Heart left ventricle (tissue), 16 donors: ENCODE measurements at regions not wholly inside any gene's neighbourhood (a gene's known extent, or its start where the extent isn't known, plus 50 kb on each side); places are given as distances from the start of the nearest gene placed in this dataset.
A peak's percentile ranks its signal among the peaks of the same experiment; 100 is the strongest.

Source experiments
- ATAC-seq, 4 donors: fragments of 200-7000 bp; cut with Tn5 transposase; one replicate each; pipeline ENCODE4 v1.9.1; 2020 to 2022; ENCODE audit warnings: moderate library complexity in 4 of 4, mild to moderate bottlenecking in 3 of 4, moderate number of reproducible peaks in 1 of 4
- DNase-seq, 5 donors: peaks; one replicate each; pipeline ENCODE4 v3.0.0-alpha.2; 2020
- H3K27ac ChIP-seq, 12 donors: fragments of 200-600 bp; sonication (generic) in 4 of 12; one replicate each; pipeline versions ENCODE4 v1.5.0 to v1.8.0; 2016 to 2022; ENCODE audit warnings: mild to moderate bottlenecking in 2 of 12
- H3K27me3 ChIP-seq, 9 donors: fragments of 200-600 bp; sonication (generic) in 2 of 9; one replicate each; pipeline versions ENCODE4 v1.5.1 to v1.8.0; 2016 to 2022; ENCODE audit warnings: mild to moderate bottlenecking in 3 of 9
- H3K36me3 ChIP-seq, 9 donors: fragments of 200-600 bp; sonication (generic) in 2 of 9; one replicate each; pipeline versions ENCODE4 v1.5.0 to v1.8.0; 2018 to 2022; ENCODE audit warnings: mild to moderate bottlenecking in 2 of 9
- H3K4me1 ChIP-seq, 12 donors: fragments of 200-600 bp; sonication (generic) in 4 of 12; one replicate each; pipeline versions ENCODE4 v1.5.0 to v1.8.0; 2016 to 2022; ENCODE audit warnings: mild to moderate bottlenecking in 3 of 12
- H3K4me3 ChIP-seq, 12 donors: fragments of 200-600 bp; sonication (generic) in 4 of 12; one replicate each; pipeline versions ENCODE4 v1.5.0 to v1.8.0; 2017 to 2022; ENCODE audit warnings: mild to moderate bottlenecking in 9 of 12, moderate library complexity in 4 of 12
- H3K9me3 ChIP-seq, 12 donors: fragments of 200-600 bp; sonication (generic) in 4 of 12; one replicate each; pipeline versions ENCODE4 v1.5.0 to v1.8.0; 2016 to 2022; ENCODE audit warnings: mild to moderate bottlenecking in 1 of 12
- CTCF ChIP-seq, 12 donors: fragments of 200-600 bp; sonication (generic) in 4 of 12; IDR thresholded peaks; one replicate each; pipeline versions ENCODE4 v1.5.0 to v1.8.0; 2018 to 2022; ENCODE audit warnings: antibody characterized with exemption in 12 of 12, mild to moderate bottlenecking in 5 of 12
- POLR2A ChIP-seq, 2 donors: fragments of 450-650 bp; IDR thresholded peaks; one replicate each; pipeline ENCODE4 v1.6.1; 2017; ENCODE audit warnings: antibody characterized with exemption in 2 of 2, mild to moderate bottlenecking in 2 of 2, moderate library complexity in 2 of 2
- WGBS, 4 donors: extraction: QIAGEN DNeasy Blood & Tissue Kit in 2 of 4; methylation state at CpG; one replicate each; pipeline versions ENCODE4 v1.1.5 to v1.1.7; 2013 to 2018; 5-methylcytosine and 5-hydroxymethylcytosine counted together
- intact Hi-C, 10 donors: fragments of 100-400 bp; cut with DNase I; formaldehyde crosslinking; loops; one replicate each; pipeline versions ENCODE4 v1.11.1 to v1.14.2; 2022
- donor health status: ischemic (EF 13 %, LVEDD 7.1; RV severe dilation, severe dysfunction).
- donor health status: healthy with polysubstance abuse.
- donor health status: DM: no; HTN: yes; CAD: no.
- donor health status: DM: no; HTN: no; CAD: no.
- donor health status: ischemic (EF 25% LVEDD 6.9; RV normal size, moderate dysfunction).
- donor health status: ischemic (EF 25% LVEDD 5.7; RV mildly dilated, moderate dysfunction).
- donor health status: healthy.
- donor health status: DM: yes; HTN: yes; CAD: no.
- donor health status: ischemic (EF 35%, LVEDD 5.7; RV mildly dilated, moderate dysfunction).
- donor health status: nonischemic (EF 11% LVEDD 7.7; RV severe dilation, severe dysfunction).
- donor health status: DM: yes; HTN: yes; CAD: no.
- donor health status: PGD.
- donor health status: ischemic (EF 29% LVEDD 5.4; RV normal size, mild dysfunction).
- donor health status: nonischemic (EF 23%, LVEDD 6.1; RV moderate dilation, normal function).

GRCh38 chr20:51306521-51307358 is 235.8 kb downstream of the NFATC2 start:
- H3K4me3 ChIP-seq, result no peak overlapping the region
- WGBS, 4 donors, result 34 to 39% (median 36%) methylated on average over 27 to 29 of the region's 29 CpGs
- H3K4me1 ChIP-seq, result peaks cover 0 to 7% (median 0%) of the 10 kb centered on the region in 12 donors
- H3K27me3 ChIP-seq, result peaks cover 0 to 15% (median 0%) of the 10 kb centered on the region in 9 donors
- peak; percentile 61 to 85 (median 68) for DNase-seq
- H3K27ac ChIP-seq, result no peak overlapping the region
- H3K36me3 ChIP-seq, result no peaks in the 10 kb centered on the region
- peak; percentile 90 to 97 (median 92) for ATAC-seq
- H3K9me3 ChIP-seq, result peaks cover 0 to 6% (median 0%) of the 10 kb centered on the region in 12 donors
- peak; percentile 86 to 96 (median 90) for TF ChIP-seq CTCF (IDR thresholded peaks at IDR 0.05)
- no peak for TF ChIP-seq POLR2A (IDR thresholded peaks at IDR 0.05)
- intact Hi-C loops, result loop anchor here (1.0 to 10.0 kb wide), 10 partner anchors 84 to 514 kb away; partner anchors contain the start of gene BCAS4 (in 2 of the 10)

GRCh38 chr20:51306081-51306480 is 236.4 kb downstream of the NFATC2 start:
- no peaks in the 10 kb centered on the region for H3K36me3 ChIP-seq
- H3K27me3 ChIP-seq, result peaks cover 0 to 15% (median 0%) of the 10 kb centered on the region in 9 donors
- TF ChIP-seq CTCF (IDR thresholded peaks at IDR 0.05) (no peak), POLR2A (IDR thresholded peaks at IDR 0.05) (no peak)
- no peak overlapping the region for H3K4me3 ChIP-seq
- H3K27ac ChIP-seq, result no peak overlapping the region
- intact Hi-C loops, result loop anchor here (1.0 to 10.0 kb wide), 10 partner anchors 84 to 514 kb away; partner anchors contain the start of gene BCAS4 (in 2 of the 10)
- H3K9me3 ChIP-seq, result peaks cover 0 to 6% (median 0%) of the 10 kb centered on the region in 12 donors
- WGBS, 4 donors, result 77 to 85% (median 83%) methylated on average over 8 of the region's 8 CpGs
- ATAC-seq, result no peak
- no peak for DNase-seq
- peaks cover 0 to 6% (median 0%) of the 10 kb centered on the region in 12 donors for H3K4me1 ChIP-seq

- H3K4me3 ChIP-seq, result no peak overlapping the region
- H3K27ac ChIP-seq, result no peak overlapping the region
- peaks cover 0 to 15% (median 0%) of the 10 kb centered on the region in 9 donors for H3K27me3 ChIP-seq
- intact Hi-C loops, result loop anchor here (1.0 to 10.0 kb wide), 10 partner anchors 83 to 513 kb away; partner anchors contain the start of gene BCAS4 (in 2 of the 10)
- 48 to 57% (median 50%) methylated on average over 6 of the region's 6 CpGs for WGBS, 4 donors
- DNase-seq, result no peak
- H3K36me3 ChIP-seq, result no peaks in the 10 kb centered on the region
- peaks cover 0 to 6% (median 0%) of the 10 kb centered on the region in 12 donors for H3K4me1 ChIP-seq
- ATAC-seq, result no peak
- TF ChIP-seq POLR2A (IDR thresholded peaks at IDR 0.05) (no peak), CTCF (IDR thresholded peaks at IDR 0.05) (no peak)
- H3K9me3 ChIP-seq, result peaks cover 0 to 7% (median 0%) of the 10 kb centered on the region in 12 donors
These were observed 237.0 kb downstream of the NFATC2 start for GRCh38 chr20:51305316-51306052.
